Endothelial cell of umbilical vein (primary cell): ENCODE measurements at regions not wholly inside any gene's neighbourhood (a gene's known extent, or its start where the extent isn't known, plus 50 kb on each side); places are given as distances from the start of the nearest gene placed in this dataset.

Experiments used
- BruUV-seq: library from RNA; stranded (reverse); fragments of 400-500 nt; replicated peaks from 2 replicates; lab custom pipeline; 2021; lab: Mats Ljungman, UMichigan
- CTCF ChIA-PET: fragments of 300-600, 350-600 bp; sonication (Branson Sonifier 250); formaldehyde crosslinking; loops from one replicate; lab custom pipeline; 2021; ENCODE audit warnings: antibody characterized with exemption, inconsistent platforms; lab: Charles Lee
- POLR2A ChIA-PET: fragments of 300-600, 350-600 bp; sonication (Branson Sonifier 250); formaldehyde crosslinking; loops from one replicate; lab custom pipeline; 2021; ENCODE audit warnings: antibody characterized with exemption, inconsistent platforms; lab: Charles Lee
- DNase-seq: peaks from one replicate; pipeline ENCODE4 v3.0.0-alpha.2; 2011; ENCODE audit warnings: low read depth, low spot score
- FAIRE-seq: peaks from 2 replicates; lab custom pipeline; 2011; peaks lifted over from hg19 to GRCh38; lab: Jason Lieb, UNC
- H2AFZ ChIP-seq: 2 replicates; pipeline ENCODE4 v1.6.0; 2012; ENCODE audit warnings: low read depth, low read length, control low read depth, inconsistent platforms
- H3K27ac ChIP-seq: 2 replicates; pipeline ENCODE4 v1.5.1; 2011; ENCODE audit warnings: low read depth, mild to moderate bottlenecking, control low read depth, low read length, moderate library complexity; ENCODE audit not compliant: insufficient read depth
- H3K27me3 ChIP-seq, 2 experiments: 2 replicates each; pipeline versions ENCODE4 v1.6.0 to v1.6.1; 2011; ENCODE audit warnings: low read length in 2 of 2, mixed read lengths in 1 of 2; ENCODE audit not compliant: control insufficient read depth in 2 of 2, insufficient read depth in 2 of 2
- H3K36me3 ChIP-seq, 2 experiments: 2 replicates in 1 of 2; 3 replicates in 1 of 2; pipeline ENCODE4 v1.5.1; 2011; ENCODE audit warnings: low read length in 2 of 2, mild to moderate bottlenecking in 1 of 2, moderate library complexity in 1 of 2; ENCODE audit not compliant: control insufficient read depth in 2 of 2, insufficient read depth in 2 of 2; ENCODE audit errors: extremely low read depth in 1 of 2
- H3K4me1 ChIP-seq: 3 replicates; pipeline ENCODE4 v1.5.1; 2011; ENCODE audit warnings: mild to moderate bottlenecking, low read length; ENCODE audit not compliant: control insufficient read depth, insufficient read depth; ENCODE audit errors: extremely low read depth
- H3K4me2 ChIP-seq: 2 replicates; pipeline ENCODE4 v1.6.1; 2011; ENCODE audit warnings: low read length, control low read depth, mixed read lengths; ENCODE audit not compliant: insufficient read depth
- H3K4me3 ChIP-seq, 3 experiments: fragments of 200-600 bp in 1 of 3; sonication (generic), shearing (Covaris generic) in 1 of 3; replicated peaks in 1 of 3; 2 replicates each; pipeline ENCODE4 v1.5.1; 2011 to 2016; ENCODE audit warnings: control low read depth in 3 of 3, low read length in 3 of 3, mild to moderate bottlenecking in 2 of 3, inconsistent platforms in 1 of 3, low read depth in 1 of 3, moderate library complexity in 1 of 3; ENCODE audit not compliant: insufficient read depth in 1 of 3
- H3K79me2 ChIP-seq: 2 replicates; pipeline ENCODE4 v1.6.0; 2012; ENCODE audit warnings: low read length, inconsistent platforms; ENCODE audit not compliant: control insufficient read depth, insufficient read depth
- H3K9ac ChIP-seq: replicated peaks from 2 replicates; pipeline ENCODE3; 2011; ENCODE audit warnings: low read length, control low read depth; ENCODE audit not compliant: insufficient read depth; ENCODE audit errors: extremely low read depth
- H3K9me1 ChIP-seq: replicated peaks from 3 replicates; pipeline ENCODE4 v1.6.0; 2011; ENCODE audit warnings: mild to moderate bottlenecking, low read length; ENCODE audit not compliant: control insufficient read depth, insufficient read depth; ENCODE audit errors: extremely low read depth
- H3K9me3 ChIP-seq: replicated peaks from 2 replicates; pipeline ENCODE4 v1.5.1; 2012; ENCODE audit warnings: low read length, inconsistent platforms; ENCODE audit not compliant: control insufficient read depth, insufficient read depth
- H4K20me1 ChIP-seq: replicated peaks from 2 replicates; pipeline ENCODE3; 2011; ENCODE audit warnings: mild to moderate bottlenecking, low read length; ENCODE audit not compliant: control insufficient read depth, insufficient read depth; ENCODE audit errors: extremely low read depth
- CTCF ChIP-seq, 2 donors: IDR thresholded peaks; 1 replicate in 1 of 2; 2 replicates in 1 of 2; pipeline ENCODE4 v1.5.1; 2011; ENCODE audit warnings: low read length in 2 of 2, mild to moderate bottlenecking in 2 of 2, moderate library complexity in 2 of 2, control low read depth in 1 of 2, inconsistent platforms in 1 of 2, low read depth in 1 of 2; ENCODE audit not compliant: insufficient read depth in 1 of 2; ENCODE audit errors: extremely low read depth in 1 of 2
- EZH2 ChIP-seq: IDR thresholded peaks from 2 replicates; pipeline ENCODE4 v1.6.1; 2012; ENCODE audit warnings: borderline replicate concordance, low read depth, mild to moderate bottlenecking, moderate library complexity, low read length, inconsistent platforms; ENCODE audit not compliant: severe bottlenecking
- FOS ChIP-seq: IDR thresholded peaks from 2 replicates; pipeline ENCODE4 v1.6.1; 2011; ENCODE audit warnings: mild to moderate bottlenecking, low read length, moderate library complexity, borderline replicate concordance; ENCODE audit not compliant: insufficient read depth
- GATA2 ChIP-seq: IDR thresholded peaks from 2 replicates; pipeline ENCODE4 v1.7.0; 2011; ENCODE audit warnings: low read depth, mild to moderate bottlenecking, moderate library complexity, mixed read lengths, low read length; ENCODE audit not compliant: insufficient read length, insufficient read depth
- JUN ChIP-seq: IDR thresholded peaks from 2 replicates; pipeline ENCODE4 v1.6.1; 2011; ENCODE audit warnings: borderline replicate concordance, low read depth; ENCODE audit not compliant: insufficient read length, insufficient read depth
- MAX ChIP-seq: IDR thresholded peaks from 2 replicates; pipeline ENCODE4 v1.6.1; 2011; ENCODE audit not compliant: insufficient read depth, insufficient read length
- MYC ChIP-seq: IDR thresholded peaks from one replicate; pipeline ENCODE4 v1.6.1; 2011; ENCODE audit warnings: mild to moderate bottlenecking, low read depth, low read length
- POLR2A ChIP-seq: IDR thresholded peaks from 2 replicates; pipeline ENCODE4 v1.6.1; 2012; ENCODE audit warnings: low read depth, mild to moderate bottlenecking, control low read depth, low read length
- POLR2AphosphoS5 ChIP-seq: IDR thresholded peaks from 2 replicates; pipeline ENCODE4 v1.6.1; 2012; ENCODE audit warnings: low read depth, mild to moderate bottlenecking, control low read depth, low read length, moderate library complexity; ENCODE audit not compliant: insufficient read depth
- dilution Hi-C: fragments of 300-500 bp; cut with MboI; formaldehyde crosslinking; loops from one replicate; pipeline ENCODE4 v1.15.0; 2019; ENCODE audit warnings: low sequenced_read_pairs; ENCODE audit not compliant: extremely low pct_ligation_motif_present
- intact Hi-C: fragments of 100-400 bp; cut with micrococcal nuclease; formaldehyde crosslinking; loops from one replicate; pipeline ENCODE4 v1.10.0; 2022

- POLR2A ChIA-PET = no interaction called here
- FAIRE-seq = no peak
Observed at GRCh38 chr20:11064946-11065345, 391.1 kb upstream of the JAG1 start.

More at GRCh38 chr20:11064946-11065345, 391.1 kb upstream of the JAG1 start:
- no TSS peak for BruUV-seq
- H3K9me1 ChIP-seq = no peaks in the 10 kb centered on the region
- H3K79me2 ChIP-seq = no peaks in the 10 kb centered on the region
- H3K4me2 ChIP-seq = no peak overlapping the region
- H3K9me3 ChIP-seq = no peaks in the 10 kb centered on the region
- no peak overlapping the region for H3K4me3 ChIP-seq
- peaks cover 4% of the 10 kb centered on the region for H3K4me1 ChIP-seq
- no peaks in the 10 kb centered on the region for H4K20me1 ChIP-seq
- CTCF ChIA-PET = no interaction called here
- DNase-seq = no peak
- no peak overlapping the region for H2AFZ ChIP-seq
- intact Hi-C loops = no loop called here
- H3K27me3 ChIP-seq = no peaks in the 10 kb centered on the region
- H3K9ac ChIP-seq = no peak overlapping the region
- TF ChIP-seq POLR2A (no peak), JUN (no peak), EZH2 (no peak), MYC (no peak), MAX (no peak), POLR2AphosphoS5 (no peak), FOS (no peak), CTCF (IDR thresholded peaks at IDR 0.05; ENCODE audit: extremely low read depth in 1 of 2, insufficient read depth in 1 of 2, low read depth in 1 of 2, low read length in 2 of 2) (no peak), GATA2 (no peak)
- dilution Hi-C loops = no loop called here
- no peak overlapping the region for H3K27ac ChIP-seq
- H3K36me3 ChIP-seq = no peaks in the 10 kb centered on the region
